Mesendoderm (in vitro differentiated cells): ENCODE measurements at regions not wholly inside any gene's neighbourhood (a gene's known extent, or its start where the extent isn't known, plus 50 kb on each side); places are given as distances from the start of the nearest gene placed in this dataset.

Experiments
- DNase-seq: peaks from one replicate; pipeline ENCODE4 v3.0.0; 2013
- H2AK5ac ChIP-seq: 2 replicates; pipeline ENCODE4 v1.6.1; 2013; ENCODE audit warnings: low read length, inconsistent platforms
- H2BK120ac ChIP-seq: 2 replicates; pipeline ENCODE4 v1.6.1; 2013; ENCODE audit warnings: low read depth, mild to moderate bottlenecking, low read length, moderate library complexity, mixed read lengths
- H2BK15ac ChIP-seq: replicated peaks from 2 replicates; pipeline ENCODE4 v1.6.1; 2013; ENCODE audit warnings: low read depth, mild to moderate bottlenecking, moderate library complexity
- H2BK5ac ChIP-seq: 2 replicates; pipeline ENCODE4 v1.6.1; 2013; ENCODE audit warnings: low read length, inconsistent platforms
- H3K18ac ChIP-seq: 2 replicates; pipeline ENCODE4 v1.6.1; 2013; ENCODE audit warnings: mild to moderate bottlenecking, low read length, mixed read lengths
- H3K23ac ChIP-seq: one replicate; pipeline ENCODE4 v1.6.1; 2013; ENCODE audit warnings: low read length
- H3K27ac ChIP-seq: 2 replicates; pipeline ENCODE4 v1.5.1; 2013; ENCODE audit warnings: low read depth, mild to moderate bottlenecking, inconsistent platforms, low read length, moderate library complexity
- H3K27me3 ChIP-seq: 2 replicates; pipeline ENCODE4 v1.6.1; 2013; ENCODE audit warnings: low read length, control low read depth, mild to moderate bottlenecking, inconsistent platforms; ENCODE audit not compliant: insufficient read depth, poor library complexity
- H3K36me3 ChIP-seq: 2 replicates; pipeline ENCODE4 v1.6.1; 2013; ENCODE audit warnings: low read length, inconsistent platforms; ENCODE audit not compliant: control insufficient read depth, insufficient read depth
- H3K4ac ChIP-seq: one replicate; pipeline ENCODE4 v1.6.1; 2013; ENCODE audit warnings: low read depth, mild to moderate bottlenecking, low read length, moderate library complexity
- H3K4me1 ChIP-seq: 2 replicates; pipeline ENCODE4 v1.6.1; 2013; ENCODE audit warnings: low read depth, low read length, inconsistent platforms; ENCODE audit not compliant: control insufficient read depth
- H3K4me2 ChIP-seq: 2 replicates; pipeline ENCODE4 v1.6.1; 2013; ENCODE audit warnings: low read length
- H3K4me3 ChIP-seq: 2 replicates; pipeline ENCODE4 v1.5.1; 2013; ENCODE audit warnings: mild to moderate bottlenecking, low read length
- H3K56ac ChIP-seq: one replicate; pipeline ENCODE4 v1.6.1; 2013; ENCODE audit warnings: low read length
- H3K79me1 ChIP-seq: 2 replicates; pipeline ENCODE4 v1.6.1; 2013; ENCODE audit warnings: low read length, inconsistent platforms
- H3K79me2 ChIP-seq: 2 replicates; pipeline ENCODE4 v1.6.1; 2013; ENCODE audit warnings: mild to moderate bottlenecking, low read length; ENCODE audit not compliant: control insufficient read depth, insufficient read depth
- H3K9ac ChIP-seq: 2 replicates; pipeline ENCODE4 v1.6.1; 2013; ENCODE audit warnings: low read length, inconsistent platforms
- H4K5ac ChIP-seq: one replicate; pipeline ENCODE4 v1.6.1; 2013; ENCODE audit warnings: low read length
- H4K8ac ChIP-seq: one replicate; pipeline ENCODE4 v1.6.1; 2013; ENCODE audit warnings: low read depth, mild to moderate bottlenecking, control low read depth, low read length, moderate library complexity
- WGBS: extraction: QIAGEN DNeasy Blood & Tissue Kit; methylation state at CpG from one replicate; pipeline ENCODE4 v1.1.7; 2013; ENCODE audit warnings: low lambda C conversion rate, missing lambda C conversion rate; ENCODE audit not compliant: insufficient coverage; ENCODE audit errors: extremely low coverage; 5-methylcytosine and 5-hydroxymethylcytosine counted together

DNA sequence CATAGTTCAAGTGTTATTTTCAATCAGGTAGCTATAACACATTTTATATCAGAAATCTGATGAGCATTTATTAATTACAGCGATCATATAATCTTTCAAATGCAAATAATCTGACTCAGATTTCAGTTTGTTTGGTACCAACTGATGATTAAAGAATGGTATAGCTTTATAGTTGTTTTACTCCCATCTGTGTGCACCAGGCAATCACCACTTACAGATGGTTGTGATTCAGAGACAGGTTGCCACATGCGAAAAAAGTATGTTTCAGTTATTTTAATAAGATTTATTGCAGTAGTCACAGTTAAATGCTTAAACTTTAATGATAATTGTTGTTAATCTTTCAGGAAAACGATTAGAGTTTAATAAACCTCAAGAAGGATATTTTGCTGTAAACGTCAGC is 155.1 kb upstream of the ARRDC3 start:
- DNase-seq, result no peak

DNA sequence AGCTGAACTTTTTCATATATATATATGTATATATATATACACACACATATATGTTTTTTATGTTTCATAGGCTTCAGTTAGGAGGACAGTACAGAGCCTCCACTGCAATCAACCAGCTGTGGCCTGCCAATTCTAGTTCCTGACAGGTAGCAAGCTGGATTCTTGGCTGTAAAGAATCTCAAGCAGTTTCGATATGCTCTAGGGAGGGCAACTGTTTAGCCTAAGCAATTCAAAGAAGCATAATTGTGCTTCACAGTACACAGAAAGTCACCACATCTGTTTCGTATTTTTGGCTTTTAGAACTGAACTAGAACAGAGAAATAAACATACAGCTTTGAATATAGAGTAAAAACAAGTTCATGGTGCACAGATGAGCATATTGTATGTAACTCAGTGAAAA is 152.4 kb upstream of the ARRDC3 start:
- Histone ChIP-seq H3K36me3 (no peaks in the 10 kb centered on the region), H3K79me2 (no peaks in the 10 kb centered on the region), H3K27me3 (no peaks in the 10 kb centered on the region), H3K4me1 (no peaks in the 10 kb centered on the region), H2BK5ac (no peak overlapping the region), H2BK15ac (no peak overlapping the region), H2BK120ac (no peak overlapping the region), H3K4me3 (no peak overlapping the region), H3K4me2 (no peak overlapping the region), H3K18ac (no peak overlapping the region), H3K79me1 (no peaks in the 10 kb centered on the region), H4K8ac (no peak overlapping the region), H3K23ac (no peak overlapping the region), H4K5ac (no peak overlapping the region), H3K56ac (no peak overlapping the region), H3K9ac (no peak overlapping the region), H3K4ac (no peak overlapping the region), H2AK5ac (no peak overlapping the region), H3K27ac (no peak overlapping the region)
- no CpG with 5 or more reads among the region's 2 CpGs for WGBS
- no peak for DNase-seq

More for the DNA sequence above, 155.1 kb upstream of the ARRDC3 start:
- Histone ChIP-seq H4K8ac (no peak overlapping the region), H3K79me2 (no peaks in the 10 kb centered on the region), H3K4me1 (no peaks in the 10 kb centered on the region), H2BK15ac (no peak overlapping the region), H3K4me2 (no peak overlapping the region), H3K23ac (no peak overlapping the region), H3K27ac (no peak overlapping the region), H3K4ac (no peak overlapping the region), H3K36me3 (no peaks in the 10 kb centered on the region), H3K18ac (no peak overlapping the region), H2AK5ac (no peak overlapping the region), H2BK5ac (no peak overlapping the region), H3K79me1 (no peaks in the 10 kb centered on the region), H3K27me3 (no peaks in the 10 kb centered on the region), H2BK120ac (no peak overlapping the region), H3K56ac (no peak overlapping the region), H3K4me3 (no peak overlapping the region), H4K5ac (no peak overlapping the region), H3K9ac (no peak overlapping the region)
- no CpG with 5 or more reads among the region's 4 CpGs for WGBS

DNA sequence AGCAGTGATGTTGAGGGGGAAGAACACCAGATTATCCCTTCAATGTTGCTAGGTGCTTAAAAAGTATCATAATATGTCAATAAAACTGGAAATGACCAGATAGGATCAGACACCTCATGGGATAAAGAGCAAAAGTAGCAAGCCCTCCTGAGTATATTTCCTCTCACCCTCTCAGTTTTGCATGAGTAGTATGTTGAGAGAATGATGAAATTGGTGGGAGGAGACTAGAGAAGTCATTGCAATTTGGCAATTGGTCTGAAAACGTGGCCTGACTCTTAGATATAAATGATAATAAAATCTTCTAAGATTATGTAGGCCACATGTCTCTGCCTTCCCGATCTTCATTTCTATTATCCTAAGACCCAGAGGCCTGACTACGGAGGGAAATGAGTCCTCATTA is 151.2 kb upstream of the ARRDC3 start:
- H3K27ac ChIP-seq, result no peak overlapping the region
- no peak overlapping the region for H3K4me3 ChIP-seq
- H3K9ac ChIP-seq, result no peak overlapping the region
- no peak overlapping the region for H3K4me2 ChIP-seq
- H2BK15ac ChIP-seq, result no peak overlapping the region
- no CpG with 5 or more reads among the region's 3 CpGs for WGBS
- H4K8ac ChIP-seq, result no peak overlapping the region
- no peak overlapping the region for H2BK120ac ChIP-seq
- H3K36me3 ChIP-seq, result no peaks in the 10 kb centered on the region
- no peak overlapping the region for H2BK5ac ChIP-seq
- no peak overlapping the region for H4K5ac ChIP-seq
- no peaks in the 10 kb centered on the region for H3K79me1 ChIP-seq
- H3K4me1 ChIP-seq, result no peaks in the 10 kb centered on the region
- no peak overlapping the region for H2AK5ac ChIP-seq
- DNase-seq, result no peak
- H3K79me2 ChIP-seq, result no peaks in the 10 kb centered on the region
- H3K56ac ChIP-seq, result no peak overlapping the region
- H3K27me3 ChIP-seq, result no peaks in the 10 kb centered on the region
- no peak overlapping the region for H3K18ac ChIP-seq
- no peak overlapping the region for H3K23ac ChIP-seq
- H3K4ac ChIP-seq, result no peak overlapping the region

DNA sequence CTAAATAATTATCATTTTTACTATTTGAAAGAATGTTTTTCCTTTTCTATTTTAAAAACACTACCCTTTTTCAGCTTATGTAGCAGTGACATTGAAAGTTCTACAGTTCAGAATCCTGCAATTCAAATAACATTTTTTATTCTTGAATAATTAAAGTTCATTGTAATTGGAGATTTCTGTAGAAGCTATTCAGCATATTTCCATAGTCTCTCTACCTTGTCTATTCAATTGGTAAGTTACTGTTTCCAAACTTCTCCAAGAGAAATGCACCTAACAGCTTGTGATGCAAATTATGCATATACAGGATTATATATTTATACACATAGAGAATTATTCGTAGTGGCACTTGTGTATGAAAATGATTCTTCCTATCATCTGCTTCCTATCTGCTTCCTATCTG is 149.7 kb upstream of the ARRDC3 start:
- H3K79me2 ChIP-seq, result no peaks in the 10 kb centered on the region
- H3K23ac ChIP-seq, result no peak overlapping the region
- H3K4me2 ChIP-seq, result no peak overlapping the region
- H2BK5ac ChIP-seq, result no peak overlapping the region
- no peaks in the 10 kb centered on the region for H3K79me1 ChIP-seq
- no peak overlapping the region for H3K18ac ChIP-seq
- H3K36me3 ChIP-seq, result no peaks in the 10 kb centered on the region
- H2BK120ac ChIP-seq, result no peak overlapping the region
- H3K4ac ChIP-seq, result no peak overlapping the region
- no peak overlapping the region for H3K56ac ChIP-seq
- no peak overlapping the region for H2AK5ac ChIP-seq
- no peaks in the 10 kb centered on the region for H3K27me3 ChIP-seq
- no peak overlapping the region for H3K4me3 ChIP-seq
- no peak overlapping the region for H4K5ac ChIP-seq
- H2BK15ac ChIP-seq, result no peak overlapping the region
- no peak overlapping the region for H3K27ac ChIP-seq
- no peaks in the 10 kb centered on the region for H3K4me1 ChIP-seq
- no peak overlapping the region for H3K9ac ChIP-seq
- DNase-seq, result no peak
- H4K8ac ChIP-seq, result no peak overlapping the region
- no CpG with 5 or more reads among the region's 1 CpG for WGBS

DNA sequence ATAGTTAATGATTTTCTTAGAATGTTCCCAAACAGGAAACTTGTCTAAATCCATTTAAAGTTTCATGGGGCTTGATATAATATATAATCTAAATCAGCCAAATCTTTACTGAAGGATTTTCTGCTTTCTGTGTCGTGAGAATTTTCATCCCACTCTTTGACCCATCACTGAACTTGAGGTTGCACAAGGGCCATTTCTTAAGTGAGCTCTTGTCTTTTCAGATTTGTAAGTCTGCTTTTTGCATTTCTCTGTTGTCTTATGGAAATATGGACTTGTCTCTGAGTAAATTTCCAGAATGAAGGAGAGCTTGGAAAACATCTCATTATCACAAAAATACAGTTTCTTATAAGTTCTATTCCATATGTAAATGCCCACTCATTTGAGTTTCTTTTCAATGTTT is 149.2 kb upstream of the ARRDC3 start:
- H2BK120ac ChIP-seq, result no peak overlapping the region
- H3K4me1 ChIP-seq, result no peaks in the 10 kb centered on the region
- no peaks in the 10 kb centered on the region for H3K27me3 ChIP-seq
- H3K4me2 ChIP-seq, result no peak overlapping the region
- H2BK15ac ChIP-seq, result no peak overlapping the region
- no peak overlapping the region for H3K23ac ChIP-seq
- H3K4me3 ChIP-seq, result no peak overlapping the region
- H3K79me1 ChIP-seq, result no peaks in the 10 kb centered on the region
- no peak overlapping the region for H2BK5ac ChIP-seq
- DNase-seq, result no peak
- no peak overlapping the region for H4K5ac ChIP-seq
- H4K8ac ChIP-seq, result no peak overlapping the region
- H3K4ac ChIP-seq, result no peak overlapping the region
- no peak overlapping the region for H3K27ac ChIP-seq
- no peak overlapping the region for H2AK5ac ChIP-seq
- H3K9ac ChIP-seq, result no peak overlapping the region
- no peaks in the 10 kb centered on the region for H3K36me3 ChIP-seq
- H3K79me2 ChIP-seq, result no peaks in the 10 kb centered on the region
- WGBS, result no CpG with 5 or more reads among the region's 1 CpG
- no peak overlapping the region for H3K18ac ChIP-seq
- no peak overlapping the region for H3K56ac ChIP-seq

DNA sequence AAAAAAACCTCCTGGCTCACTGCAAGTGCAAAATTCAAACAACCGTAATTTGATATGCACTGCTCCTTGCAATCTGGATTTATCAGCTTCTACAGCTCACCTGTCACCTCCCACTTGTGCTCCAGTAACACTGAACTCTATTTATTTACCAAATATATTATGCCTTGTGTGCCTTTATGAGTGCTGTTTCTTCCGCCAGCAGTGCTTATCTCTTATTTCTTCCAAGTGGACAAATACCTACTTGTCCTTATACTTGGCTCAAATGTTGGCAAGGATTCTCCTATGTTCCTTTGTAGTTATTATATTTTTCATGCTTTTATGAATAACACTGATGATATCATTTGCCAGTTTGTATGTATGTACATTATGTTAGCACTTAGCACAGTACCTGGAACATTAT is 145.7 kb upstream of the ARRDC3 start:
- Histone ChIP-seq H3K4ac (no peak overlapping the region), H3K4me1 (no peaks in the 10 kb centered on the region), H3K4me3 (no peak overlapping the region), H2BK15ac (no peak overlapping the region), H3K79me1 (no peaks in the 10 kb centered on the region), H3K23ac (no peak overlapping the region), H3K79me2 (no peaks in the 10 kb centered on the region), H3K27me3 (no peaks in the 10 kb centered on the region), H3K18ac (no peak overlapping the region), H4K5ac (no peak overlapping the region), H2AK5ac (no peak overlapping the region), H3K56ac (no peak overlapping the region), H4K8ac (no peak overlapping the region), H2BK120ac (no peak overlapping the region), H3K36me3 (no peaks in the 10 kb centered on the region), H3K4me2 (no peak overlapping the region), H3K27ac (no peak overlapping the region), H2BK5ac (no peak overlapping the region), H3K9ac (no peak overlapping the region)
- no peak for DNase-seq
- no CpG with 5 or more reads among the region's 2 CpGs for WGBS
